Activated naive CD4-positive, alpha-beta T cell treated with anti-CD3 and anti-CD28 coated beads, Interleukin-2, amount 50 U/mL, for 16 hours (primary cell): ENCODE measurements at regions not wholly inside any gene's neighbourhood (a gene's known extent, or its start where the extent isn't known, plus 50 kb on each side); places are given as distances from the start of the nearest gene placed in this dataset.
"Not testable (repeated sequence)": the region's sequence is repeated elsewhere in the genome, so short reads cannot be mapped to it uniquely, and the experiment has no call there.

Source experiments
- DNase-seq: peaks from one replicate; pipeline ENCODE4 v3.0.0-alpha.2; 2020

GRCh38 chr6:14372734-14373489, 255.3 kb downstream of the CD83 start:
- no peak for DNase-seq

GRCh38 chr6:14373648-14374437, 256.3 kb downstream of the CD83 start:
- no peak for DNase-seq

- DNase-seq: no peak
Observed at GRCh38 chr6:14375930-14376329, 258.4 kb downstream of the CD83 start.

- no peak for DNase-seq
Observed at GRCh38 chr6:14379568-14379967, 262.0 kb downstream of the CD83 start.

- no peak for DNase-seq
Observed at GRCh38 chr6:14380086-14380820, 262.7 kb downstream of the CD83 start.

- DNase-seq: no peak
Observed at GRCh38 chr6:14380901-14381828, 263.6 kb downstream of the CD83 start.

- DNase-seq: no peak
Observed at GRCh38 chr6:14381829-14382677, 264.5 kb downstream of the CD83 start.

GRCh38 chr6:14382678-14383236, 265.2 kb downstream of the CD83 start:
- DNase-seq: no peak

- no peak for DNase-seq
Observed at GRCh38 chr6:14383393-14384174, 266.0 kb downstream of the CD83 start.

- no peak for DNase-seq
Observed at GRCh38 chr6:14384175-14384949, 266.8 kb downstream of the CD83 start.

GRCh38 chr6:14386263-14386662, 268.7 kb downstream of the CD83 start:
- no peak for DNase-seq

- no peak for DNase-seq
Observed at GRCh38 chr6:14386668-14387067, 269.1 kb downstream of the CD83 start.

- no peak for DNase-seq
Observed at GRCh38 chr6:14388371-14388770, 270.8 kb downstream of the CD83 start.

GRCh38 chr6:14389776-14390175, 272.2 kb downstream of the CD83 start:
- DNase-seq: not testable (repeated sequence)

- no peak for DNase-seq
Observed at GRCh38 chr6:14390805-14391204, 273.2 kb downstream of the CD83 start.

- no peak for DNase-seq
Observed at GRCh38 chr6:14393910-14394309, 276.3 kb downstream of the CD83 start.

GRCh38 chr6:14396392-14396791, 278.8 kb downstream of the CD83 start:
- no peak for DNase-seq

GRCh38 chr6:14396826-14397517, 279.4 kb downstream of the CD83 start:
- no peak for DNase-seq

GRCh38 chr6:14397518-14397901, 279.9 kb downstream of the CD83 start:
- no peak for DNase-seq
